ENCODE measurements at regions not wholly inside any gene's neighbourhood (a gene's known extent, or its start where the extent isn't known, plus 50 kb on each side); places are given as distances from the start of the nearest gene placed in this dataset.
"Not testable (repeated sequence)": the region's sequence is repeated elsewhere in the genome, so short reads cannot be mapped to it uniquely, and the experiment has no call there.

GRCh38 chr6:106765496-106765895, 136.1 kb downstream of the QRSL1 start:
- DNase-seq, result no peak

- no peak for DNase-seq
Measured at GRCh38 chr6:106764353-106764980, 135.1 kb downstream of the QRSL1 start.

- no peak for DNase-seq
Measured at GRCh38 chr6:106763361-106763760, 134.0 kb downstream of the QRSL1 start.

GRCh38 chr6:106761160-106761559, 131.8 kb downstream of the QRSL1 start:
- no peak for DNase-seq

GRCh38 chr6:106759112-106759511, 129.7 kb downstream of the QRSL1 start:
- no peak for DNase-seq

- no peak for DNase-seq
Measured at GRCh38 chr6:106757722-106758467, 128.5 kb downstream of the QRSL1 start.

- DNase-seq, result no peak
Measured at GRCh38 chr6:106757267-106757666, 127.9 kb downstream of the QRSL1 start.

GRCh38 chr6:106754215-106754614, 124.8 kb downstream of the QRSL1 start:
- DNase-seq, result no peak

GRCh38 chr6:106752641-106753040, 123.3 kb downstream of the QRSL1 start:
- no peak for DNase-seq

- no peak for DNase-seq
Measured at GRCh38 chr6:106751501-106752252, 122.3 kb downstream of the QRSL1 start.

GRCh38 chr6:106750946-106751345, 121.6 kb downstream of the QRSL1 start:
- no peak for DNase-seq

- no peak for DNase-seq
Measured at GRCh38 chr6:106750142-106750918, 121.0 kb downstream of the QRSL1 start.

- DNase-seq, result no peak
Measured at GRCh38 chr6:106749609-106750008, 120.2 kb downstream of the QRSL1 start.

- no peak for DNase-seq
Measured at GRCh38 chr6:106748547-106749207, 119.3 kb downstream of the QRSL1 start.

GRCh38 chr6:106747139-106747538, 117.8 kb downstream of the QRSL1 start:
- no peak for DNase-seq

- no peak for DNase-seq
Measured at GRCh38 chr6:106746652-106747051, 117.3 kb downstream of the QRSL1 start.

GRCh38 chr6:106745824-106746582, 116.6 kb downstream of the QRSL1 start:
- DNase-seq, result no peak

- peak; percentile 53 for DNase-seq
Measured at GRCh38 chr6:106745197-106745770, 115.9 kb downstream of the QRSL1 start.

- DNase-seq, result no peak
Measured at GRCh38 chr6:106744781-106745180, 115.4 kb downstream of the QRSL1 start.

- DNase-seq, result not testable (repeated sequence)
Measured at GRCh38 chr6:106744029-106744428, 114.7 kb downstream of the QRSL1 start.

GRCh38 chr6:106743612-106744011, 114.2 kb downstream of the QRSL1 start:
- no peak for DNase-seq

Measured in DMS79 (cell line).